SU-DHL-6 (cell line): ENCODE measurements at regions not wholly inside any gene's neighbourhood (a gene's known extent, or its start where the extent isn't known, plus 50 kb on each side); places are given as distances from the start of the nearest gene placed in this dataset.

Experiments
- EZH2phosphoT487 ChIP-seq: fragments of 200-600 bp; sonication (generic), shearing (Covaris generic); conservative IDR thresholded peaks from 2 replicates; pipeline ENCODE4 v1.6.1; 2018; ENCODE audit warnings: mild to moderate bottlenecking, antibody characterized with exemption, low read length, moderate library complexity, mixed read lengths
- TF ChIP-seq, protein P1 (sequence below): fragments of 200-600 bp; sonication (generic); IDR thresholded peaks from one replicate; pipeline ENCODE4 v1.5.1; 2017; ENCODE audit warnings: antibody characterized with exemption, mild to moderate bottlenecking, low read length, moderate library complexity; ENCODE audit not compliant: insufficient read depth, poor library complexity, severe bottlenecking

DNA sequence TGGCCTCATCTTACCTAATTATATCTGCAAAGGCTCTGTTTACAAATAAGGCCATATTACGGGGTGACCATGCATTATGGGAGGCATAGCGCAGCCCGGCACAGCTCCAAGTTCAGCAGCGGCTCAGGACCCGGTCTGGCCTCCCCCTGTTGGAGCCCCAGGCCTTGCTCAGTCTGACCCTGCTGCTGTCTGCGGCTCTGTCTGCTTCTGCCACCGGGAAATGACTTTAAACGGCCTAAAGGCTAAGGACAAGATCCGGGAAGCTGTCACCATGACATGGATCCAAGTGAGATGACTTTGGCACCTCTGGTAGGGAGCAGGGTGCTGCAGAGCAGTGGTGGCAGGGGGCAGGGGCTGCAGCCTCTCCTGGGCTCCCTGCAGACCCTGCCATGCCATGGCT, 140.6 kb upstream of the GSE1 start:
- TF ChIP-seq, protein P1, sequence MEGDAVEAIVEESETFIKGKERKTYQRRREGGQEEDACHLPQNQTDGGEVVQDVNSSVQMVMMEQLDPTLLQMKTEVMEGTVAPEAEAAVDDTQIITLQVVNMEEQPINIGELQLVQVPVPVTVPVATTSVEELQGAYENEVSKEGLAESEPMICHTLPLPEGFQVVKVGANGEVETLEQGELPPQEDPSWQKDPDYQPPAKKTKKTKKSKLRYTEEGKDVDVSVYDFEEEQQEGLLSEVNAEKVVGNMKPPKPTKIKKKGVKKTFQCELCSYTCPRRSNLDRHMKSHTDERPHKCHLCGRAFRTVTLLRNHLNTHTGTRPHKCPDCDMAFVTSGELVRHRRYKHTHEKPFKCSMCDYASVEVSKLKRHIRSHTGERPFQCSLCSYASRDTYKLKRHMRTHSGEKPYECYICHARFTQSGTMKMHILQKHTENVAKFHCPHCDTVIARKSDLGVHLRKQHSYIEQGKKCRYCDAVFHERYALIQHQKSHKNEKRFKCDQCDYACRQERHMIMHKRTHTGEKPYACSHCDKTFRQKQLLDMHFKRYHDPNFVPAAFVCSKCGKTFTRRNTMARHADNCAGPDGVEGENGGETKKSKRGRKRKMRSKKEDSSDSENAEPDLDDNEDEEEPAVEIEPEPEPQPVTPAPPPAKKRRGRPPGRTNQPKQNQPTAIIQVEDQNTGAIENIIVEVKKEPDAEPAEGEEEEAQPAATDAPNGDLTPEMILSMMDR, result no peak
- no peak for TF ChIP-seq EZH2phosphoT487
